ENCODE measurements at regions not wholly inside any gene's neighbourhood (a gene's known extent, or its start where the extent isn't known, plus 50 kb on each side); places are given as distances from the start of the nearest gene placed in this dataset.
"Not testable (repeated sequence)": the region's sequence is repeated elsewhere in the genome, so short reads cannot be mapped to it uniquely, and the experiment has no call there.

- DNase-seq (ENCODE audit: low read depth), result not testable (repeated sequence)
Observed at GRCh38 chr2:111503844-111504570, 380.0 kb downstream of the ANAPC1 start.

- not testable (repeated sequence) for DNase-seq (ENCODE audit: low read depth)
Observed at GRCh38 chr2:111504571-111504942, 379.4 kb downstream of the ANAPC1 start.

- not testable (repeated sequence) for DNase-seq (ENCODE audit: low read depth)
Observed at GRCh38 chr2:111505267-111505666, 378.7 kb downstream of the ANAPC1 start.

- not testable (repeated sequence) for DNase-seq (ENCODE audit: low read depth)
Observed at GRCh38 chr2:111506936-111507335, 377.1 kb downstream of the ANAPC1 start.

- DNase-seq (ENCODE audit: low read depth), result not testable (repeated sequence)
Observed at GRCh38 chr2:111509225-111509869, 374.6 kb downstream of the ANAPC1 start.

- DNase-seq (ENCODE audit: low read depth), result not testable (repeated sequence)
Observed at GRCh38 chr2:111510384-111510783, 373.6 kb downstream of the ANAPC1 start.

GRCh38 chr2:111511062-111511461 lies 372.9 kb downstream of the ANAPC1 start:
- DNase-seq (ENCODE audit: low read depth), result not testable (repeated sequence)

GRCh38 chr2:111512378-111512777 lies 371.6 kb downstream of the ANAPC1 start:
- DNase-seq (ENCODE audit: low read depth), result not testable (repeated sequence)

GRCh38 chr2:111514138-111514537 lies 369.9 kb downstream of the ANAPC1 start:
- not testable (repeated sequence) for DNase-seq (ENCODE audit: low read depth)

- not testable (repeated sequence) for DNase-seq (ENCODE audit: low read depth)
Observed at GRCh38 chr2:111517050-111517720, 366.8 kb downstream of the ANAPC1 start.

- DNase-seq (ENCODE audit: low read depth), result not testable (repeated sequence)
Observed at GRCh38 chr2:111517721-111518053, 366.3 kb downstream of the ANAPC1 start.

GRCh38 chr2:111519071-111519470 lies 364.9 kb downstream of the ANAPC1 start:
- DNase-seq (ENCODE audit: low read depth), result no peak

GRCh38 chr2:111522231-111522768 lies 361.7 kb downstream of the ANAPC1 start:
- no peak for DNase-seq (ENCODE audit: low read depth)

GRCh38 chr2:111523009-111523408 lies 361.0 kb downstream of the ANAPC1 start:
- DNase-seq (ENCODE audit: low read depth), result no peak

- DNase-seq (ENCODE audit: low read depth), result not testable (repeated sequence)
Observed at GRCh38 chr2:111525026-111525425, 359.0 kb downstream of the ANAPC1 start.

GRCh38 chr2:111526041-111526639 lies 357.9 kb downstream of the ANAPC1 start:
- not testable (repeated sequence) for DNase-seq (ENCODE audit: low read depth)

- not testable (repeated sequence) for DNase-seq (ENCODE audit: low read depth)
Observed at GRCh38 chr2:111527707-111528400, 356.1 kb downstream of the ANAPC1 start.

GRCh38 chr2:111529022-111529421 lies 355.0 kb downstream of the ANAPC1 start:
- DNase-seq (ENCODE audit: low read depth), result not testable (repeated sequence)

- not testable (repeated sequence) for DNase-seq (ENCODE audit: low read depth)
Observed at GRCh38 chr2:111530239-111530965, 353.6 kb downstream of the ANAPC1 start.

- DNase-seq (ENCODE audit: low read depth), result not testable (repeated sequence)
Observed at GRCh38 chr2:111532682-111533556, 351.1 kb downstream of the ANAPC1 start.

Data from stimulated activated CD8-positive, alpha-beta memory T cell treated with anti-CD3 and anti-CD28 coated beads, Interleukin-4, amount 100 ng/mL, for 24 hours (primary cell).